ENCODE measurements at regions not wholly inside any gene's neighbourhood (a gene's known extent, or its start where the extent isn't known, plus 50 kb on each side); places are given as distances from the start of the nearest gene placed in this dataset.

DNA sequence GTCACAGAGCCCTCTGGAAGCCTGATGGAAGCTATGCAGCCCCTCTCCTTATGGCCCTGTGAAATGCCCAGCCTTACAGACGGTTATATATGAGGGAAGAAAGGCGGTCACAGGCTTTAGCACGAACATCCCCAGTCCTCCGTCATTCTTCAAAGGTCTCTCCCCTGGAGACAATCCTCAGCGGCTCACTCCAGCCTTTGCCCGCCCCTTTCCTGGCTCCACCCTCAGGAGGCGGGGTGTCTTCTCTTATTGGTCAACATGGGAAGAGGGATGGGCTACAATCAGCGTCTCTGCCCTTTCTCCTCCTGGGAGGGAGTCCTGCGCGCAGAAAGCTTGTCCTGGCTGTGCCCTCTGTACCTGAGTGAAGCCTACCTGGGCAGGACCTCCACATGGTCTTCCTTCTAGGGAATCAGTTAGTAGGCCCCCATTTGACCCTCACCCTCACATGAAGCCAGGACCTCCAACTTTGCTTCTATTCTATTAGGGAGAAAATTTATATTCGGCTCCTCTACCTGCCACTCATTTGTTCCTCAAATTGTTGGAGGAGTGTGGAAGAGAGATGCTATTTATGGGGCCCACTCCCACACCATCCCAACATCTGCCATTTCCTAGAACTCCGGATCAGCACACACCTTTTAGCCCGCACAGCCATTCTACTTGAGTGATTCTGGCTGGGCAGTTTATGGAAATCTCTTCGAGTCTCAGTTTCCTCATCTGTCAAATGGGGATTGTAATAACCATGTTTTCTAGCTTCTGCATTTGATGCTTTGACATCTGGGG, 112.9 kb upstream of the SLC6A11 start:
- DNase-seq (ENCODE audit: low read depth): no peak

DNA sequence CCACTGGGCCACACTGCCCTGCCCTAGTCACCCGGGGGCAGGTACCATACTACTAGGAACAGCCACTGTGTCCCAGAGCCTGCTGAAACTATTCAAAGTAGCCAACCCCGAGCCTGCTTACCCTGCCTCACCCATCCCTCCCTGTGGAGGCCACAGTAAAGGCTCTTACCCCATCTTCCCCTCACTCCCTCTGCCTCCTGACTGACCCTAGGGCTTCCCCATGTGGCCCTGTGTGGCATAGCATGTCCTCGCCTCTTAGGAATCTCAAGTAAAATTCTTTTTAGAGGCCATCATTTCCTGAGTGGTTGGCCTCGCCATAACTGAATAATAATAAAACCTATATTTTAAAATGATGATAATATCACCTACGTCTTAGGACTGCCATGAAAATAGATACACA, 112.2 kb upstream of the SLC6A11 start:
- DNase-seq (ENCODE audit: low read depth): no peak

DNA sequence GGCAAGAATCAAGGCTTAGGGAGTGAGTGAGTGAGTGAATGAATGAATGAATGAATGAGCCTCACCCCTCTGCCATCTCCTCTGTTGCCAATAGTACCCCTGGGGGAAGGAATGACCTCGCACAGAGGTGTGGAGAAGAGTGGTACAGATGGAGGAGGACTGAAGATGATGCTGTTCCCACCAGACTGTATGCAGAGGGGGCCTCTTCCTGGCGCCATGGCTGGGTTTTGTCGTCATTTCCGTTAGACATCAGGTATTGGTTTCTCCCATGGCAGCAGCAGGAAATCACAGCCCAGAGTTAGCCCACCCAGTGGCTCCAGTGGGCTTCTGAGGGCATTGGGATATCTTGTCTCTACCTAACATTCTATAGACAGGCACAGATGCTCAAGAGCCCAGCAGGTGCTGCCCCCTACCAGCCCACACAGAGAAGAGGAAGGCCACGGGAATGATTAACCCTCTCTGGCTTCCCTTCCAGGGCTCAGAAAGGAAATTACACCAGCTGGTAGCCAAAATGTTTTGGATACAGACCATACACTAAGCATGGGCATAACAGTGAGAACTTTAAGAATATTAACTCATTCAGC, 109.8 kb upstream of the SLC6A11 start:
- no peak for DNase-seq (ENCODE audit: low read depth)

DNA sequence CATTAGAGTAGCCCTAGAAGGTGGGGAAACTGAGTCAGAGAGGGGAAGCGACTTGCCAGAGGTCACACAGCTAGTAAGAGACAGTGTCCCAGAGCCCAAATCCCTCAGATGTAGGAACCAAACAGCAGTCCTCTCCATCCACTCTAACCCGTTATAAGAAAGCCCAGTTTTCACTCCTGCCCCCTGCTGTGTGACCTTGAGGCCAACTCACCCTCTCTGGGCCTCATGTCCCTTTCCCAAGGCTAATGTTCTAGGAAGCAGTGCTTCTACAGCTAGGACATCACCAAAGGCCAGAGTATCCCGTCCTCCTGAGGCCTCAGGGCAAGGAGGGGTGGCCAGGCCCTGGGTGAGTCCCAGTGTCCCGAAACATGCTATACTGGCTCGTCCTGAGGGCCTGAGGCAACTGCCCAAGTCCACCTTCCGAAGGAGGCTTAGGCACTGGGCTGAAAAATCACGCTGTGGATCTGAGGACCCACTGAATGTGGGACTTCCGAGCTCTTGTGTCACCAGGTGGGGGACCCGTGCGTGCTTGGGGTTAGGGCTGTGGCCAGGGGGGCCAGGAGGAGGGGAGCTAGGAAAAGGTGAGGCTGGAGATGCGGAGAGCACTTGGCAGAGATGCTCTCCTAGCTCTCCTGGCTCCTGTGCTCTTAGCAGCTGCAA, 109.2 kb upstream of the SLC6A11 start:
- DNase-seq (ENCODE audit: low read depth): no peak

DNA sequence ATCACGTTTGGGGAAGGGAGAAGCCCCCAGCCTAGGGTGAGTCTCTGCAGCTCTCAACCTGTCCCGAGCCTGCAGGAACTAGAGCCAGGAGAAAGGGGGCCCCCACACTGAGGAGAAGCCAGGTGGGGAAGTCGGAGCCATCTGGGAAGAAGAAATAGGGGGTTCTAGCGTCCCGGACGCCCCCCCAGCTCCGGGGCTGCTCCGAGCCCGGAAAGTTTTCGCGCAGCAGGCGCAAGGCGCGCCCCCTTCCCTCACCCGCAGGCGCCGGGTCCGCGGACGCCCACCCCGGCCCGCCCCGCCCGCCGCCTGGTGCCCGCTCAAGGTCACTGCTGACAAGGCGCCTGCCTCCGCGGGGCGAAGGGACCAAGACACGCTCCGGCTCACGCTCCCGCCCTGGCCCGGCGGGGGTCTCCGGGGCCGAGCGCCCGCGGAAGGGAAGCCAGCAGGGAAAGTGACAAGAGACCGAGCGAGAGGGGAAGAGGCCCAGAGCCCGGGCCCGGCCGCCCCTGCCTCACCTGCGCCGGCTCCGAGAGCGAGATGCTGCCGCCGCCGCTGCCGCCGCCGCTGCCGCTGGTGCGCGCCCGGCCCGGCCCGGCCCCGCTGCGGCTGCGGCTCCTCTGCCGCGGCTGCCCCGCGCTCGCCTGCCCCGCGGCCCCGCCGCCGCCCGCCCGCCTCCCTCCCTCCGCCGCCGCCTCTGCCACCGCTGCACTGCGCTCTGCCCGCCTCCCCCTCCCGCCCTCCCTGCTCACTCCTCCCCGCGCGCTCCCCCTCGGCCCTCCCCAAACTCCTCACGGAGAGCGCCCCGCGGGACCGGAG, 108.4 kb upstream of the SLC6A11 start:
- no peak for DNase-seq (ENCODE audit: low read depth)

DNA sequence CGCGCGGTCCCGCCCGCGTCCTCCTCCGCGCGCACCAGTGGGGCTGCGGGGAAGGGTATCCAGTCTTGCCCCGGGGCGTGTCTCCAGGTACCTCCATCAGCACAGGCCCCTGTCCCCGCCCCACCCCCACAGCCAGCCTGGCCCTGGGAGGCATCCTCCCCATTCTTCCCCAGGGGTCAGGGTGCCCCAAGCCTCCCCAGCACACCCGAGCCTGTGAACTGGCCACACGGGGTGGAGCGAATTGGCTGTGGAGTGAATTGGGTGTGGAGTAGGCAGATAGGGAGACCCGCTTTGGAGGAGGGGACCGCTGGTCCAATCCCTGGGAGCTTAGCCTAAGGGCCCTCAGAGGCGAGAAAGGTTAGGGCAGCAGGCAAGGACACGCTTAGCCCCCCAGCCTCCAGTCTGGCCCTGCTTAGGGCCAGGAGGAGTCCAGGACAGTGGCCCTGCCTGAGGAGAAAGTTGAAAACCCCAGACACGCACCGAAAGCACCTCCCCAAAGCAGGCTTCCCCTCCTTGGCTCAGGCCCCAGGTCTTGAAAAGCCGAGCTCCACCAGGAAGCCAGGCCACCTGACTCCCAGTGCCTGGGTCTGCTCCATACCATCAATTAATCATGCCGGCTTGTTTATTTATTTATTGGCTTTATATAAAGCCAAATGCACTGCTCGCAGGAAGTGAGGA, 107.7 kb upstream of the SLC6A11 start:
- DNase-seq (ENCODE audit: low read depth): no peak

DNA sequence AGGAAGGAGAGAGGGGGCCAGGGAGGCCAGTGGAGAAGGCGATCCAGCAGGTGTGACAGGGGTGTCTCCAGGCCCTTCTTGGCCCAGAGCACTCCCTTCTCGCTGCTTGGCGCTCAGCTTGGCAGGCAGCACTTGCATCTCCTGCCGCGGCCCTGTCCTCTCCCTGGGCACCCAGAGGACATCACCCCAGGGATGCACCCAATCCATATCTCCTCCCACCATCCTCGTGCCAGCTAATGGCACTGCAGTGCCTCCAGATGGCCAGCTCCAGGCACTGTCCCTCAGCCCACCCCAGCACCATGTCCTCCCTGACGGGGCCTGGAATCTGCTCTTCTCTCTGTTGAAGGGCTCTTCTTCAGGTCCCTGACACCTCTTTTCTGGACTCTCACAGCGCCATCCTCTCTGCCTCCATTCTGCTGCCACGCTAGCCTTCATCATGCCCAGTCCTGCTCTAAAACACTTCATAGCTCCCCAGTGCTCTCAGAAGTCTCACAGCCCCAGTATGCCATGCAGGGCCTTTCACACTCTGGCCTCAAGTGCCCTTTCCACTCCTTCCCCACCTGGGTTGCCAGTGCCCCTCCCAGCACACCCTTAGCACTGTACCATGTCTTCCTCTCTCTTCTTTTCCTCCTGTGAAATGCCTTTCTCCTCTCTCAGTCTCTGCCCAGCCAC, 106.8 kb upstream of the SLC6A11 start:
- no peak for DNase-seq (ENCODE audit: low read depth)

DNA sequence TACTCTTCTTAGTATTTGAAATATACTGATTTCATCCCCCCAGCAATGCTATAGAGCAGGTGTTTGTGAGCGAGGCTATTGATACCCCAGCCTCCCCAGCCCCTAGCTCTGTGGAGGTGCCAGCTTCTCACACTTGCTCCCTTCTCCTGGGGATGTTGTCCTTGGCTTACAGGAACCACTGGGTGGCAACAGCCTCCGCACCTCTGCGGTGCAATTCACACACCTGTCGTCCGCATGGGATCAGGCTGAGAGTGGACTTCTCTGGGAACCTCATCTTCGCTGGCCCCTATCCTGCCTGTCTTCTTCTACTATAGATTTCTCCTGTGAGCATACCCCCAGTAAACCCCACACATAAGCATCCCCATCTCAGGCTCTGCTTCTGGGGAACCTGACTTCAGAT, 103.9 kb upstream of the SLC6A11 start:
- no peak for DNase-seq (ENCODE audit: low read depth)

DNA sequence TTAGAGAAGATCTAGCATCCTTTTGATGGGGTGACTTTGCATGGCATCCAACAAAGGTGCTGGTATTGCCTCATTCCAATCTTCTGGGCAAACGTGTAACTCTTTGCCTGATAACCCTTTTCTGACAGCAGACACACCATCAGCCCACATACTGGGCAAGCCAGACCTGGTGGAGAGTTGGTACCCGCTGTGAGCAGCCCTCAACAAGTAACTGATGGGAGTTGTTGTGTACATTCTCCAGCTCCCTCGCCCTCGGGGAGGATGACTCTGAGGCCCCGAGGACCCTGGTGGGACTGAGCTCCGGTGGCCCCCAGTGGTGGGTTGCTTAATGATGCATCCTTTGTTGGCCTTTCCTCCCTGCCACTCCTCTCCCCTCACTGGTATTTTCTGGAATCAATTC, 102.4 kb upstream of the SLC6A11 start:
- no peak for DNase-seq (ENCODE audit: low read depth)

DNA sequence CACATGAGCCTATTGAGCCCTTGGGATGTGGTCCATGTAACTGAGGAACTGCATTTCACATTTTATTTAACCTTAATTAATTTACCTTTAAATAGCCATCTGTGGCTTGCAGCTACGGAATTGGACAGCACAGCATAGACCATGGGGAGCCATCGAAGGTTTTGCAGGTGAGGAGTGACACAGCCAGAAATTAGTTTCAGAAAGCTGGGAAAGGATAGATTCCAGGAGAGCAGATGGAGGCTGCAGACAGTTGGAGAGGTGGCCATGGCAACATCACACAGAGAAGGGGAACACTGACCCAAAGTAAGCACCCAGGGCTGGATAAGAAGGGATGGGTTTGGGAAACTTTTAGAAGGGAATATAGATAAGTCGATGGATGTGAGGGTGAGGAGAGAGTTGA, 100.1 kb upstream of the SLC6A11 start:
- no peak for DNase-seq (ENCODE audit: low read depth)

DNA sequence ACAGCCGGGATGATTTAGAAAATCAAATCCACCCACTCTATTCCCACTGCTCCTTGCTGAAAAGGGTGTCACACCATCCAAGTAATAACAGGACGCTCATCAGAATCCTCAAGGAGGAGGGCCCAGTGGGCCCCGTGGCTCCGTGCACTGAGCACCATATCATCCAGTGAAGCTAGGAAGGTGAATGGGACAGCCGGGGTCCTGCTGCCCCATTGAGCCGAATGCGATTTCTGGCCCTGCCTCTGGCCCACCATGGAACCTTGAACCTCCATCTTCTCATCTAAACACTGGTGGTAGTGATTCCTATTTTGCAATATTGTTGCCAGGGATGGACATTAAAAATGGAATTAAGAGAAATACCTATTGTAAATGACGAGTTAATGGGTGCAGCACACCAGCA, 99.1 kb upstream of the SLC6A11 start:
- no peak for DNase-seq (ENCODE audit: low read depth)

DNA sequence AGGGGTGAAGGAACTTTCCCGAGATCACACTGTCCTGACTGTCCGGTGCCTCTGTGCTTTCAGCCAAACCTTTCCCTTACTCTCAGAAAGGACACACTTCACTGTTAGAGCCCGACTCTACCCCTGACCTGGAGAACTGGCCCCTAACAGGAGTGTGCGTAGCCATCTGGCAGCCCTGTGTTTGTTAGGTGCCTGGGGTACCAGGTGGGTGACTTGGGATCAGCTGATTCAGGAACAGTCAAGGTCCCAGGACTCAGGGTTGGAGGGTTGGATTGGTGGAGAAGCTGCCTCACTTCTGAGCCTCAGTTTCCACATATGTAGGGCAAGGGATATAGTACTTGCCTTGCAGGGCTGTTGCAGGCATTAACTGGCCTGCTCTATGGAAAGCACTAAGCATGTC, 98.3 kb upstream of the SLC6A11 start:
- DNase-seq (ENCODE audit: low read depth): no peak

DNA sequence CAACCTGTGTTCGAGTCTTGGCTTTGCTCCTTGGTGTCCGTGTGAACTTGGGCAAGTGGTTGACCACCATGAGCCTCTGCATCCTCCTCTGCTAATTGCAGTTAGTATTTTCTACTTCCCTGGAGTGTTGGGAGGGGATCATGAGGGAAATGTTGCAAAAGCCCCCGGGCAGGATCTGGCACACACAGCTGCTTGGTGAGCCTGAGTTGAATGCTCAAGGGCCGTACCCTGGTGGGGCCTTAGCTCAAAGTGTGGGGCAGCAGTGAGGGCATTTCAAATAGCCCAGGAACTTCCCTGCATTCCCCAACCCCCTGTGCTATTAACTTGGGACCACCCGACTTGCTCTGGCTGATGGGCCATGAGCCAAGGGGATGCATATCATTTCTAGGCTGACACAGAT, 94.9 kb upstream of the SLC6A11 start:
- DNase-seq (ENCODE audit: low read depth): no peak

DNA sequence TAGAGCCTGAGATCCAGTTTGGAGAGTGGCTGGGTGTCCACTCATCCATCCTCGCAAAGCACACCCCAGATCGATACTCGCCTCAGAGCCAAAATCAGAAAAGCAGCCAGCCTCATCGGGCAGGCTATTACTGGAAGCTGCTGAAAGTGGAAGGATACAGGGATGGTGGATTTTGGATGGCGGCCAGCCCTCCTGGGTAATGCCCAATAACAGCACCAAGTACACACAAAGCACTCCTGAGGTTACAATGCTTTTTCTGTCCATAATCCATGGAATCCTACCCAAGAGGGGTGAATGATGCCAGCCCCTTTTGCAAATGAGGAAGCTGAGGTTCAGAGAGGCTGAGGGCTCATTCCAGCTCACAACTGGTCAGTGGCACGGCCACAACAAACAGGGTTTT, 93.1 kb upstream of the SLC6A11 start:
- no peak for DNase-seq (ENCODE audit: low read depth)

DNA sequence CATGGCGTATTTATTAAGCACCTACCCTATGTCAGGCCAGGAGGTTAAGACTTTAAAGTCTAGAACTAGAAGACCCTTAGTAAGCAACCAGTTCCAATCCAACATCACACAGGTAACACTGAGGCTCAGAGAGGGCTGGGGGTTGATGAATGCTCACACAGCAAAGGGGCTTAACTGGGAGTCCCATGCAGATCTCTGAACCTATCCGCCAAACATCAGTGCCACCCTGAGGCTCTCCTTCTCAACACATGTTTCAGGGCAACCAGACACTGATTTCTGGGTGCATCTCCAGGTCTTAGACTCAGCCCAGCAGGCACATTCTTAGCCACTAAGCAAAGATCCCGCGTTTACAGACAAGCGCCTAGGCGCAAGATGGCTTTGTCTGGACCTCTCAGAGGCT, 92.0 kb upstream of the SLC6A11 start:
- DNase-seq (ENCODE audit: low read depth): no peak

DNA sequence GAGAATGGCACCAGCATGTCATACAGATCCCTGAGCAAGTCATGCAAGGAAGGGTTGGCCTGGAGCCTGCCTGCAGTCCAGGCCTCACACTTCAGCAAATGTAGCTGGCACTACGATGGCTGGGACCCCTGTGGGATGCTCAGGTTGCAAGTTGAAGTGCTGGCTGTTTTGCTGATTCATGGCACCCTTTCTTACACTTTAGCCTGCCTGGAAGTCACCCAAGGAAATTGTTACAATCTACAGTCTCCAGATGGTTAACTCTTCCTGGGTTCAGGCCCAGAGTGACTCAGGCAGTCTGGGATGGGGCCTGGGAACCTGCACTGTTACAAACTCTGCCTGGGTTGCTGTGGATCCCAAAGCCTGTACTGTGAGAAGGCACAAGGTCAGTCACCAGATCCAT, 91.0 kb upstream of the SLC6A11 start:
- DNase-seq (ENCODE audit: low read depth): no peak

DNA sequence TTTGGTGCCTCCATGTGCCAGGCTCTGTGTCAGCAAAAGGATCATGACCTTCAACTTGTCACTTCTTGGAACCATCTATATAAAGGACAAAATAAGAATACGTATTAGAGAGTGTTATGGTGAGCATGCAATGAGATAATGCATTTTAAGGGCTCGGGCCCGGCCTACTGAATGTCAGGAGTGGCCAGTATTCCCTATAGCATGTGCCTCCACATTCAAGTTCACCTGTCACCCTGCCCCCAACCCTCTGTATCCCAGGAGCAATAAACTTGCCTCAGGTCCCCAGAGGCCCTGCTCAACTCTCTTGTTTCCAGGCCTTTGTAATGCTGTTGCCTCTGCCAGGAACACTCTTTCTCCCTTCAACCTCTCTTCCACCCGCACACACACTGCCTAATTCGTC, 90.2 kb upstream of the SLC6A11 start:
- no peak for DNase-seq (ENCODE audit: low read depth)

DNA sequence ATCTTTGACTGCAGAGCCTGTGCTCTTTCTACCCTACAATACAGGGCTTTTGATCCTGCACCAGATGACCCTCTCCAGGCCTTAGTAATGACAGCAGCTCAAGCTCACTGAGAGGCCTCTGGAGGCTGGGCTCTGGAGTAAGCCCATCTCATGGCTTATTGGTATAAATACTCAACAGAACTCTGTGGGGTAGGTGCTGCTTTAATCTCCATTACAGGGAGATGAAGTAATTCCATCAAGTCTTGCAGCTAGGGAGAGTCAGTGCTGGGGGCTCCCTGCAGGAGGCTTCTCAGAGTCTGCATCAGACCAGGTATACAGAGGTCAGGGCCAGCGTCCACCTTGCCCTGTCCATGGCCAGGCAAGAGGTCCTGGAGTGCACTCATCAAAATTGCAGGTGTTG, 89.2 kb upstream of the SLC6A11 start:
- no peak for DNase-seq (ENCODE audit: low read depth)

DNA sequence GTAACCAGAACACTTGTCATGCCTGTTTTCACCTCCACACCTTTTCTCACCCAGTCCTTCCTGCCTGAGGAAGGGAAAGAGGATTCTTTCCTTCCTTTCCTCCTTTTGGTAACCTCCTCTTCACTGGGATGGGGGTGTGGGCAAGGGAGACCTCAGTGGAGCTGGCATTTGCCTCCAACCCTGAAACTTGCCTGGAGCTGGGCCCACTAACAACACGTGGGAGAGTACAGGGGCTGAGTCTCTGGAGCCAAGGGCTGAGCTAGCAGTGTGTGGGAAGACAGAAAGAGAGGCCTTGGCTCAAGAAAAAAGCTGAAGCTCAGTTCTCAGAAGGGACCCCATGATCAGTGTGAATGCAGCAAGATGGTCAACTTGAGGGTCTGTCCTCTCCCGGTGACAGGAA, 86.6 kb upstream of the SLC6A11 start:
- DNase-seq (ENCODE audit: low read depth): no peak

DNA sequence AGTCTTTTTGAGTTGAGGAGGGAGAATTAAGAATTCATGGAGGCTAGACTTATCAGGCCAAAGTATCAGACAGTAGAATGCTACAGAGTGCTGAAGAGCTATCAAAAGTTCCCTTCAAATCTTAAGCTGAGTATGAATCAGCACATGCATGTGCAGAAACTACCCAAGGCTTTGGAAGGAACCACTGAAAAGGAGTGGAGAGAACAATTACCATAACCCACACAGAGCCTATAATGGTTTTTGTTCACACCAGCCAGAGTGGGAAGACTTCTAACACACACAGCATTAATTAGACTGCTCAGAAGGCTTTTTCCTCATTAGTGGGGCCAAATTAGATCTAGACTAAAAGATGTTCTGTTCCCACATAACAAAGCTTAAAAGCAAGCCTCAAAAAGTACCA, 83.7 kb upstream of the SLC6A11 start:
- DNase-seq (ENCODE audit: low read depth): no peak

DNA sequence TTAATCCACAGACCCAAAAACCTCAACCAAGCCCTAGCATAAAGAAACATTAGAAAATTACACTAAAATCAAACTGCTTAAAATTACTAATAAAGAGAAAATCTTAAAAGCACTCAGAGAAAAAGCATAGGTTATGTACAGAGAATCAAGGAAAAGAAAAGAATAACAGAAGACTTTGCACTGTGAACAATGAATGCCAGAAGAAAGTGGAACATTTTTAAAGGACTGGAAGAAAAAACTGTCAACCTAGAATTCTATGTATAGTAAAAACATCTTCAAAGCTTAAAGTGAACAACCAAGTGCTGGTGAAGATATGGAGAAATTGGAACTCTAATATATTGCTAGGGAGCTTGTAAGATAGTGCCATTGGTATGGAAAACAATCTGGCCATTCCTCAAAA, 82.7 kb upstream of the SLC6A11 start:
- DNase-seq (ENCODE audit: low read depth): no peak

Data from forelimb muscle (tissue), 1 donor.